C4-2B (cell line): ENCODE measurements at regions not wholly inside any gene's neighbourhood (a gene's known extent, or its start where the extent isn't known, plus 50 kb on each side); places are given as distances from the start of the nearest gene placed in this dataset.

Source experiments
- H3K27ac ChIP-seq: fragments of 450-650 bp; 2 replicates; pipeline ENCODE4 v1.5.1; 2017
- CTCF ChIP-seq: fragments of 450-650 bp; conservative IDR thresholded peaks from 2 replicates; pipeline ENCODE4 v1.5.1; 2017; ENCODE audit warnings: mild to moderate bottlenecking
- ZFX ChIP-seq: fragments of 450-650 bp; IDR thresholded peaks from 2 replicates; pipeline ENCODE4 v1.6.1; 2017

DNA sequence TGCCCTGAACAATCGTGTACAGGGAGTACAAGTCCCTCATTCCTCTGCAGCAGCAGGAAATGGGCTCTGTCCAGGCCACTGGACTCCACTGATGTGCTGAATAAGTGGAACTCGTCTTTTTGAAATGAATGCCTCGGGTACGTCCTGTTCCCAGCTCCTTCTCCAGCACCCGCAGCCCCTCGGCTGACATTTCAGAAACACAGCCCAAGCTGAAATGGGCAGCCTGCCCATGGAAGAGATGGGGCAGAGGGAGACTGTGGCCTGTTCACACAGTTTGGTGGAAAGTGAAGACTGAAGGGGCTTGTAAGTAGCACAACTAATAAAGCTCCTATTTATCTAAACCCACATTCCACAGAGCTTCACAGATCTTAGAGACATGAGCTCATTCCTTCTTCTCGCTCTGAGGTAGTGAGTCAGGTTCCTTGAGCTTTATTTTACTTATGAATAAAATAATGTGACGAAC, 498.6 kb downstream of the TXNL1 start:
- TF ChIP-seq CTCF (no peak), ZFX (no peak)
- no peak overlapping the region for H3K27ac ChIP-seq

DNA sequence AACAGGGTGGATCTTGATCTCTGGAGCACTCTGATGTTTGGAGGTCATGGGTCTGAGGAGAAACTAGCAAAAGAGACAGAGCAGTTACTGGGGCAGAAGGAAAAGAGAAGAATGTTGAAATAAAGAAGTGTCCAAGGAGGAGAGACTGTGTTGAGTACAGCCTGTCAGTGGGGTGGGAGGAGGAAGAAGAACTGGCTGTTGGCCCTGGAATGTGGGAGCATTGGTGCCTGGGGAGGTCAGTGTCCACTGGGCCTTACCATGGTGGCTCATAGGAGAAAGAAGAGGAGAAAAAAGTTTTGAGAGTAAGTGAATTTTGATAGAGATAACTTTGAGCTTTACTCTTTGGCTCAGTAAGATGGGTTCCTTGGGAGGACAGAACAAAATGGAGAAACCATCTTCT, 499.0 kb downstream of the TXNL1 start:
- H3K27ac ChIP-seq: no peak overlapping the region
- no peak for TF ChIP-seq CTCF
- no peak for TF ChIP-seq ZFX

GRCh38 chr18:56136105-56136504, 502.3 kb downstream of the TXNL1 start:
- H3K27ac ChIP-seq: no peak overlapping the region
- TF ChIP-seq CTCF (no peak), ZFX (no peak)

- TF ChIP-seq ZFX: no peak
- TF ChIP-seq CTCF: no peak
- no peak overlapping the region for H3K27ac ChIP-seq
These were observed 507.9 kb downstream of the TXNL1 start for GRCh38 chr18:56130481-56130880.

DNA sequence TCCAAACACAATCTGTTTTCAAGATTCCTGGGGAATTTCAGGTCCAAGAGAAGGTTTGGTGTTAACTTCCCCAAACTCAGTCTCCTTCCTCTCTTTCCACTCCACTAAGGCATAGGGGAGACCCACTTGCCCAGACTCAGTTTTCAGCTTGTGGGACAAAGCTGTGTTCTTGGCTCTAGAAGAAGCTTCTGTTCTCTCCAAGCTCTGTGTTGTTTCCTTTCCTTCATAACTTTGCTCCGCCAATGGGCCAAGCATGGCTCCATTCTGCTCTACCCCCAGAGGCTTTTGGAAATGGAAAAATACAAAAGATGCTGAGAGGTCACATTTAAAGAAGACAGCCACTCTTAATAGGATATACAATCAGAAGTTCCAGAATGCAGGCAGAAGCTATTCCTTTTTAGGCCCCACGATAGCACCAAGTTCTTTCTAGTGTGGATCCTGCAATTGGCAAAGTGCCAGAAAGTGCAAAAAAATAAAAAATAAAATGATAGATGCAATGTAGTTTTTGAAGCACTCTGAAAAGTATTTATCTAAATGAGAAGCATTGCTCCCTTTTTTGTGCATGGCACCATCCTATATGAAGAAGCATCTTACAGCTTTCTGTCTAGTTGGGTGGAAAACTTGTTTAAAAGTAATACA, 510.1 kb downstream of the TXNL1 start:
- TF ChIP-seq ZFX (no peak), CTCF (no peak)

DNA sequence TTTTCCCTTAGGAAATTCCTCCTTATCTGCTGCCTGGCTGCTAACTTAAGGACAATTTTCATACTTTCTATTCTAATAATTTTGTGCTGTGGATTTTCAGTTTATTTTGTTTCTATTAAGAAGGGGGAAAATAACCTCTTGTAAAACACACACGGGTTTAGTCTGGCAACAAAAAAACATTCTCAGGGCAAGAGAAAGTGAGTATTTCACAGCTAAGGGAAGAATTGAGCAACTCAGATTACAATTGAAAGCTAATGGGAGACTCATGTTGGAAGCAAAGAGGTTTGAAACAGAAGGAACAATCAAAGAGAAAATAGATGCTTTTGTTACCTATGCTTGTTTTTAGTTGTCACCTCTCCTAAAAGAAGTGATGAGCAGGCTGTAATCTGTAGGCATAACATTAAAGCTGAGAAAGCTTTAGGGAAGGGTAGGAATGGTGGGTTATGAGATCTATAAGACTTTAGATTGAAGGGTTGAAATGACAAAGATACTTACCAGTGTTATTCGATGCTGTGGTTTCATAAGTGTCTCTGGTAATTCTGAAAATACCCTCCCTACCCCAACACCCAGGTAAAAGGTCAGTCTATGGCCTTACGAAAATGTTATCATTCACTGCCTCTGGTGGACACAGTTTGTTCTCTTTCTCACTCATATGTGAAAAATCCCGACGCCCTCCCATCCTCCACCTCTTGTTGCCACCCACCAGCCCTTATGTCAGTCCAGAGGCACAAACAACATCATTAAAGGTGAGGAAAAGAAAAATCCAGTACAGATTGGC, 510.9 kb downstream of the TXNL1 start:
- TF ChIP-seq ZFX (no peak), CTCF (no peak)
- no peak overlapping the region for H3K27ac ChIP-seq

More for the DNA sequence above, 510.1 kb downstream of the TXNL1 start:
- H3K27ac ChIP-seq: no peak overlapping the region

DNA sequence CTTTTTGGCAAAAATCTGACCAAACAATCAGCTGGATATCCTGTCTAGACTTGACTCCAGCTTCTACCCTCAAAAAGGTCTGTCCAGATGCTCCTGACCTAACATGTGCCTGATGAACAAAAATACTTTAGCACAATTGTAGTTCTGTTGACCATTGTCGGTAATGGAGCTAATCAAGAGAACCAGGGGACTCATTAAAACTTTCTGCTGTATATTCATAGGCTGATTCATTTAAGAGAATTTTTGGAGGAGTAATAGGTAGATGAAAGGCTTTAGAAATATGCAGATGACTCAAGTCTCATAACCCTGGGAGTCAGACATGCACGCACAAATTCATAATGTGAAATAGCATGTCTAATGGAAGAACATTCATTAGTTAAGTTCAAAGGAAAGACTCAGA, 514.2 kb downstream of the TXNL1 start:
- H3K27ac ChIP-seq: no peak overlapping the region
- TF ChIP-seq CTCF: no peak
- no peak for TF ChIP-seq ZFX
